Smooth muscle cell (in vitro differentiated cells): ENCODE measurements at regions not wholly inside any gene's neighbourhood (a gene's known extent, or its start where the extent isn't known, plus 50 kb on each side); places are given as distances from the start of the nearest gene placed in this dataset.
"Not testable (repeated sequence)": the region's sequence is repeated elsewhere in the genome, so short reads cannot be mapped to it uniquely, and the experiment has no call there.

Source experiments
- DNase-seq: peaks from one replicate; lab custom pipeline; 2025; ENCODE audit not compliant: unreplicated experiment; lab: John Stamatoyannopoulos, UW
- H2AFZ ChIP-seq: fragments of 200-600 bp; sonication (generic); 2 replicates; pipeline ENCODE4 v1.6.0; 2016; ENCODE audit warnings: antibody characterized with exemption, low read depth, mild to moderate bottlenecking
- H3F3A ChIP-seq: fragments of 200-600 bp; sonication (generic); 2 replicates; pipeline ENCODE4 v1.6.0; 2017; ENCODE audit warnings: antibody characterized with exemption, low read depth
- H3K27ac ChIP-seq: fragments of 200-600 bp; sonication (generic); 2 replicates; pipeline ENCODE4 v1.5.1; 2016; ENCODE audit warnings: low read depth, mild to moderate bottlenecking
- H3K27me3 ChIP-seq: fragments of 200-600 bp; sonication (generic); 2 replicates; pipeline ENCODE4 v1.6.1; 2016; ENCODE audit warnings: low read depth, mild to moderate bottlenecking
- H3K36me3 ChIP-seq: fragments of 200-600 bp; sonication (generic); 2 replicates; pipeline ENCODE4 v1.5.1; 2016; ENCODE audit warnings: low read depth
- H3K4me1 ChIP-seq: fragments of 200-600 bp; sonication (generic); 2 replicates; pipeline ENCODE4 v1.5.1; 2016; ENCODE audit warnings: low read depth
- H3K4me2 ChIP-seq: fragments of 200-600 bp; sonication (generic); 2 replicates; pipeline ENCODE4 v1.6.0; 2016; ENCODE audit warnings: mild to moderate bottlenecking
- H3K4me3 ChIP-seq: fragments of 200-600 bp; sonication (generic); 2 replicates; pipeline ENCODE4 v1.5.1; 2016; ENCODE audit warnings: mild to moderate bottlenecking
- H3K79me2 ChIP-seq: fragments of 200-600 bp; sonication (generic); 2 replicates; pipeline ENCODE4 v1.6.0; 2016; ENCODE audit warnings: low read depth, mild to moderate bottlenecking
- H3K9ac ChIP-seq: fragments of 200-600 bp; sonication (generic); 2 replicates; pipeline ENCODE4 v1.6.0; 2016; ENCODE audit warnings: low read depth
- H3K9me3 ChIP-seq: fragments of 200-600 bp; sonication (generic); replicated peaks from 2 replicates; pipeline ENCODE4 v1.5.1; 2016; ENCODE audit warnings: low read depth
- H4K20me1 ChIP-seq: fragments of 200-600 bp; sonication (generic); 2 replicates; pipeline ENCODE4 v1.6.0; 2016; ENCODE audit warnings: low read depth
- WGBS: methylation state at CpG from one replicate; pipeline ENCODE4 v1.1.7; 2016; ENCODE audit warnings: low lambda C conversion rate; 5-methylcytosine and 5-hydroxymethylcytosine counted together
- TF ChIP-seq, protein P1 (sequence below): fragments of 200-600 bp; sonication (generic); IDR thresholded peaks from 2 replicates; pipeline ENCODE4 v1.5.1; 2017; ENCODE audit warnings: borderline replicate concordance, mild to moderate bottlenecking, antibody characterized with exemption; ENCODE audit not compliant: insufficient read depth, poor library complexity, severe bottlenecking

DNA sequence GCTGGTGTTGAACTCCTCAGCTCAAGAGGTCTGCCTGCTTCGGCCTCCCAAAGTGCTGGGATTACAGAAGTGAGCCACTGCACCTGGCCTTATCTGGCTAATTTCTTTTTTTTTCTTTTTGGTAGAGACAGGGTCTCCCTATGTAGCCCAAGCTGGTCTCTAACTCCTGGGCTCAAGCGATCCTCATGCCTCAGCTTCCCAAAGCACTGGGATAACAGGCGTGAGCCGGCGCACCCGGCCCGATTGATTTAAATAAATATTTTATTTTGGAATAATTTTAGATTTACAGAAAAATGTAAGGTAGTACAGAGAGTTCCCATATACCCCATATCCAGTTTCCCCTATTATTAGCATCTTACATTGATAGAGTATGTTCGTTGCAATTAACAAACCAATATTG, 155.0 kb upstream of the MVB12B start:
- Histone ChIP-seq H3K4me2 (no peak overlapping the region), H3F3A (no peaks in the 10 kb centered on the region), H3K36me3 (no peaks in the 10 kb centered on the region), H3K4me3 (no peak overlapping the region), H2AFZ (no peak overlapping the region), H4K20me1 (no peaks in the 10 kb centered on the region), H3K27ac (no peak overlapping the region), H3K27me3 (peaks cover 11% of the 10 kb centered on the region), H3K79me2 (no peaks in the 10 kb centered on the region), H3K4me1 (no peaks in the 10 kb centered on the region), H3K9ac (no peak overlapping the region), H3K9me3 (no peaks in the 10 kb centered on the region)
- TF ChIP-seq, protein P1, sequence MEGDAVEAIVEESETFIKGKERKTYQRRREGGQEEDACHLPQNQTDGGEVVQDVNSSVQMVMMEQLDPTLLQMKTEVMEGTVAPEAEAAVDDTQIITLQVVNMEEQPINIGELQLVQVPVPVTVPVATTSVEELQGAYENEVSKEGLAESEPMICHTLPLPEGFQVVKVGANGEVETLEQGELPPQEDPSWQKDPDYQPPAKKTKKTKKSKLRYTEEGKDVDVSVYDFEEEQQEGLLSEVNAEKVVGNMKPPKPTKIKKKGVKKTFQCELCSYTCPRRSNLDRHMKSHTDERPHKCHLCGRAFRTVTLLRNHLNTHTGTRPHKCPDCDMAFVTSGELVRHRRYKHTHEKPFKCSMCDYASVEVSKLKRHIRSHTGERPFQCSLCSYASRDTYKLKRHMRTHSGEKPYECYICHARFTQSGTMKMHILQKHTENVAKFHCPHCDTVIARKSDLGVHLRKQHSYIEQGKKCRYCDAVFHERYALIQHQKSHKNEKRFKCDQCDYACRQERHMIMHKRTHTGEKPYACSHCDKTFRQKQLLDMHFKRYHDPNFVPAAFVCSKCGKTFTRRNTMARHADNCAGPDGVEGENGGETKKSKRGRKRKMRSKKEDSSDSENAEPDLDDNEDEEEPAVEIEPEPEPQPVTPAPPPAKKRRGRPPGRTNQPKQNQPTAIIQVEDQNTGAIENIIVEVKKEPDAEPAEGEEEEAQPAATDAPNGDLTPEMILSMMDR, result no peak
- no peak for DNase-seq
- WGBS, result 92% methylated on average over 8 of the region's 8 CpGs

DNA sequence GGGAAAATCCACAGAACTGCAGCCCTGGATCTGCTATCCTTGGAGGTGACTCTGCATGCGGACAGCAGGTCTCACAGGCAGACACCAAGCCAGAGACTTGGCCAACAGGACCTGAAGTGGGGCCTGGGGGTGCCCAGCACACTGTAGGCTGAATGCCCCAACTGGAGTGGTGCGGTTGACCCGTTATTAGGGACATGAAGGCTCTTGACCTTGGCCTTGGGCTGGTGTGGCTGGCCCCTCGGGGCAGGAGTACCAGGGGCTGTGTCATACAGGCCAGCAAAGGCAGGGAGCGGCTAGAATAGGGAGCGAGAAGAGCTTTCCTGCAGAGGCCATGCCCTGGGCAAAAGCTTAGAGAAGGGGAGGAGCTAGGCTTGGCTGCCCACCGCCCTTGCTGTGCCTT, 153.2 kb upstream of the MVB12B start:
- WGBS, result 96% methylated on average over 7 of the region's 7 CpGs
- Histone ChIP-seq H3K9me3 (no peaks in the 10 kb centered on the region), H3F3A (no peaks in the 10 kb centered on the region)

DNA sequence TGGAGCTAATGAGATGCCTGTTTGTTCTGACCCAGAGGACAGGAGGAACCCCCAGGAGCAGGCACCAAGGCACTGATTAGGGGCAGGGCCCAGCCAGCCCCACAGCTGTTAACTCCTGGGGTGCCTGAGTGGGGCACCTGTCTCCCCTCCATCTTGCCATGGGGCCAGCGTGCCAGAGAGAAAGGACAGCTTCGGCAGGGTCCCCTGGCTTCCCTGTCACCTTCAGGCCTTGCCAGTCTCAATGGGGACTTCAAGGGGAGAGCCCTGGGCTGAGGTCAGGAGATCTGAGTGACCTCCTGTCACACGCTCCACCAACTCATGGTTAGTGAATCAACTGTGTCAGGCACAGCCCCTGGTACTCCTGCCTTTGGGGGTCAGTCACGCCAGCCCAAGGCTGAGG, 152.7 kb upstream of the MVB12B start:
- Histone ChIP-seq H3K36me3 (no peaks in the 10 kb centered on the region), H3K9ac (no peak overlapping the region), H3K4me1 (no peaks in the 10 kb centered on the region), H3F3A (no peaks in the 10 kb centered on the region), H3K9me3 (no peaks in the 10 kb centered on the region), H2AFZ (no peak overlapping the region), H3K27ac (no peak overlapping the region), H3K4me2 (no peak overlapping the region), H3K27me3 (peaks cover 22% of the 10 kb centered on the region), H3K79me2 (no peaks in the 10 kb centered on the region), H3K4me3 (no peak overlapping the region), H4K20me1 (no peaks in the 10 kb centered on the region)
- 83% methylated on average over 4 of the region's 4 CpGs for WGBS
- TF ChIP-seq, protein P1, result no peak
- DNase-seq, result no peak

More for the DNA sequence above, 153.2 kb upstream of the MVB12B start:
- no peaks in the 10 kb centered on the region for H3K4me1 ChIP-seq
- no peak overlapping the region for H2AFZ ChIP-seq
- H3K27me3 ChIP-seq, result peaks cover 16% of the 10 kb centered on the region
- H3K79me2 ChIP-seq, result no peaks in the 10 kb centered on the region
- no peak overlapping the region for H3K4me2 ChIP-seq
- no peaks in the 10 kb centered on the region for H3K36me3 ChIP-seq
- DNase-seq, result no peak
- H3K4me3 ChIP-seq, result no peak overlapping the region
- TF ChIP-seq, protein P1, result no peak
- no peak overlapping the region for H3K9ac ChIP-seq
- no peak overlapping the region for H3K27ac ChIP-seq
- H4K20me1 ChIP-seq, result no peaks in the 10 kb centered on the region

DNA sequence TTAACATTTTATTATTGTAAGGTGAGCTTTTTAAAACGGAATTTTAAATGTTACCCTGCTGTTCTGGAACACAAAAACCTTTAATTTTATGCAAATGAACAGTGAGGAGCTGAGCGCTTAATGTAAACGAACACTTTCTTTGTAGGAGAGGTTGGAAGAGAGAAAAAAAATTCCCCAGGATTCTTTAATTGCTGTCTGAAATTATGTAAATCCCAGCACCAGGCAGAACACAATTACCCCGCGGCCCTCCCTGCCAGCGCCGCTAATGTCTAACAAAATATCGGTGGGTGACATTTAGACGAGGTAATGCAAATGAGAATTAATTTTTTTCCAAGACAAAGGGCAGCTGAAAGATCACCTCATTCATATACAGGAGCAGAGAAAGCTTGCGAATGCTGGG, 143.4 kb upstream of the MVB12B start:
- no peak overlapping the region for H3K4me2 ChIP-seq
- peaks cover 16% of the 10 kb centered on the region for H3K27me3 ChIP-seq
- no peaks in the 10 kb centered on the region for H3F3A ChIP-seq
- no peak overlapping the region for H3K9ac ChIP-seq
- no peaks in the 10 kb centered on the region for H3K9me3 ChIP-seq
- no peaks in the 10 kb centered on the region for H3K36me3 ChIP-seq
- TF ChIP-seq, protein P1, result no peak
- H2AFZ ChIP-seq, result no peak overlapping the region
- no peaks in the 10 kb centered on the region for H3K4me1 ChIP-seq
- H3K27ac ChIP-seq, result no peak overlapping the region
- no peaks in the 10 kb centered on the region for H3K79me2 ChIP-seq
- 73% methylated on average over 10 of the region's 10 CpGs for WGBS
- H3K4me3 ChIP-seq, result no peak overlapping the region
- H4K20me1 ChIP-seq, result no peaks in the 10 kb centered on the region
- no peak for DNase-seq

DNA sequence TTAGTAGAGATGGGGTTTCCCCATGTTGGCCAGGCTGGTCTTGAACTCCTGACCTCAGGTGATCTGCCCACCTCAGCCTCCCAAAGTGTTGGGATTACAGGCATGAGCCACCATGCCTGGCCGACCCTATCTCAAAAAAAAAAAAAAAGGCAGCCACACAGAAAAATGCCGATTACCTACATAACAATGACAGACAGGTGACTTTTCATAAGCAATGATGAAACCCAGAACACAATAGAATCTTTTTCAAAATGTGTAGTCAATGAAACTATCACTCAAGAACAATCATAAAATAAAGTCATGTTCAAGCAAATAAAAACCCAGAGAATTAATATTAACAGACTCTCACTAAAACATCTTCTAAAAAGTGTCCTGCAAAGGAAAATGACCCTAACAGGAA, 135.6 kb upstream of the MVB12B start:
- not testable (repeated sequence) for H3K36me3 ChIP-seq, H3F3A ChIP-seq, H2AFZ ChIP-seq, DNase-seq, H3K79me2 ChIP-seq, H3K4me3 ChIP-seq, H3K27ac ChIP-seq, H4K20me1 ChIP-seq, H3K9me3 ChIP-seq, H3K4me1 ChIP-seq, H3K4me2 ChIP-seq, H3K9ac ChIP-seq
- H3K27me3 ChIP-seq, result peaks cover 24% of the 10 kb centered on the region
- WGBS, result 89% methylated on average over 2 of the region's 2 CpGs
